Activated CD4-positive, CD25-positive, alpha-beta regulatory T cell treated with anti-CD3 and anti-CD28 coated beads, Interleukin-2, amount 50 U/mL, for 72 hours (primary cell): ENCODE measurements at regions not wholly inside any gene's neighbourhood (a gene's known extent, or its start where the extent isn't known, plus 50 kb on each side); places are given as distances from the start of the nearest gene placed in this dataset.
"Not testable (repeated sequence)": the region's sequence is repeated elsewhere in the genome, so short reads cannot be mapped to it uniquely, and the experiment has no call there.

Source experiments
- DNase-seq: peaks from one replicate; pipeline ENCODE4 v3.0.0; 2021

DNA sequence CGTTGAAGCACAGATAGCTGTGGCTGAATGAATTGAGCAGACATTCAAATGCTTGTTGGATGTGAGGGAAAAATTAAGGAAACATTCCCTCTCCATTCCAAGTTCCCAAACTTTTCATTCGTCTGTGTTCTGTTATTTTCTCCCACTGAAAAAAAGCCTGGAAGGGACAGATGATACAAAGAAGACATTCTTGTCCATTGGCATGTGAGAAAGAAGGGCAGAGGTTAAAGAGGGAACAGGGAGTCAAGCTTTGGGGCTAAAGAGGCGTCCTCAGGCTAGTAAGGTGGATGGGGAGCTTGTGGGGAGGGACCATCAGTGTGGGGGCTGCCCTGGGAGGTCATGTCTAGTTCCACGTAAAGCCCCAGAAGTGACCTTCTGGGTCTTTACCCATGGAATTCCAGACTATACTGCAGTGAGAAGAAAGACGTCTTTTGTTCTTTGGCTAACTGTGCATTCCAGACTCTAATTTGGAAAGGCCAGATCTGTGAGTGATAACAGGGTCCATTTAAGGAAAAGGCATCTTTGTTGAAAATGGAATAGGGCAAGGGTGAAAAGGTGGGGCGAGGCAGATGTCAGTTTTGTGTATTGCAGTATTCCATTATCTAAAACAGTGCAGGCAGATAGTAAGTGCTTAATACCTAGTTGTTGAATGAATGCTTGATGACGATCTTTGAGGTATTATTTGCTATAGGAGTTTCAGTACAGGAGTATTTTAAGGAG lies 117.5 kb downstream of the SOX4 start:
- no peak for DNase-seq

DNA sequence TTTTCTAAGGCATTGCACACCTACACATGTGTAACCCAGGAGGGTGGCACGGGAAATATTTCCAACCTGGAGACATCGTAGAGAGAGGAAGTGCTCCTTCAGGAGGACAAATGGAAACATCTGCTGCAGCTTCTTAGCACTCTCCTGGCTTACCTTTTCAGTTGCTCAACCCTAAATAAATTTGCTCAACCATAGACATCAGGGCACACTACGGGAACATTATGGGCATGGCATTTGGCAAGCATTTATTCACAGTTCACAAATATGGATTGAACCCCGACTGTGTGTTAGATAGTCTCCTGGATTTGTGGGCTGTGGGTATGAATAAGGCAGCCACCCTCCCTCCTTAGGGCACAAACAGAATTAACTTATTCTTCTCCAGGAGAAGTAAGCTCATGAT lies 118.7 kb downstream of the SOX4 start:
- no peak for DNase-seq

DNA sequence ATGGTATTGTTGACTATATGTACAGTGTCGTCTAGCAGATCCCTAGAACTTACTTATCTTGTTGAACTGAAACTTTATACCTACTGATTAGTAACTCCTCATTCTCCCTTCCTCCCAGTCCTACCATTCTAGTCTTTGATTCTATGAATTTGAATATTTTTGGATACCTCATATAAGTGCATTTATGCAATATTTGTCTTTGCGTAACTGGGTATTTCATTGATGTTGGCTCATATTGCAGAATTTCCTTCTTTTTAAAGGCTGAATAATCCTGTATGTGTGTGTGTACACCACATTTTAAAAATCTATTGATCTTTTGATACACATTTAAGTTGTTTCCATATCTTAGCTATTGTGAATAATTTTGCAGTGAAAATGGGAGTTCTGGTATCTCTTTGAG lies 119.9 kb downstream of the SOX4 start:
- no peak for DNase-seq

DNA sequence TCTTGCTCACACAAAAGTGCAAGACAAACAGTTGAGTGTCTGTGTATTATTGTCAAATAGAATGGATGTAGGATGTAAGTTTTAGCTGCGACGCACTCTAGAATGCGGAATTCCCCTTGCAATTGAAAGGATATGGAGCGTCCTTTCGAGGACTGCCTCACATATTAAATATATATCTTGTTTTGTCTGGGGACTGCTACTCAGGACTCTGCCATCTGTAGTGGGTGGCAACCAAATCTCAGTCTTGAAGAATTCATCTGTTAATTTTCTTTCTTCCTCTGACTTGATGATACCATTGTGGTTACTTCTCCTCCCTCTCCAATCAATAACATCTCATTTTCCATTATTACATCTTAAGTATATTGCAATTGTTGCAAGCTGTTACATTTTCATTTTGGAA lies 121.6 kb downstream of the SOX4 start:
- DNase-seq = no peak

DNA sequence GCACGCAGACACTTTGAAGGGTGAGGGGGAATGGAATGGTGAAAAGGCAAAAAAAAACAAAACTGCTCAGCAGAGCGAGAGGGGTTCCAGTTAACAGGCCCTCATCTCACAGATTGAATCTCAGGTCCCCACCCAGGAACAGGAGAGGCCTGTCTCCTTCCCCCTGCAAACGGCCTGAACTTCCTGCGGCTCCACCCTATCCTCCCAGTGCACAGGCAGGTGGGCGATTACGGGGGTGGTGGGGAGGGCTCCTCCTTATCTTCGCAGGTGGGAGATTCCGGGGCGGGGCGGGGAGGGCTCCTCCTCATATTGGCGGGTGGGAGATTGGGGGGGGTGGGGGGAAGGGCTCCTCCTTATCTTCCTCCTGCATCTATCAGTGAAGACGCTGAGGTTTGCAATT lies 129.0 kb downstream of the SOX4 start:
- no peak for DNase-seq

DNA sequence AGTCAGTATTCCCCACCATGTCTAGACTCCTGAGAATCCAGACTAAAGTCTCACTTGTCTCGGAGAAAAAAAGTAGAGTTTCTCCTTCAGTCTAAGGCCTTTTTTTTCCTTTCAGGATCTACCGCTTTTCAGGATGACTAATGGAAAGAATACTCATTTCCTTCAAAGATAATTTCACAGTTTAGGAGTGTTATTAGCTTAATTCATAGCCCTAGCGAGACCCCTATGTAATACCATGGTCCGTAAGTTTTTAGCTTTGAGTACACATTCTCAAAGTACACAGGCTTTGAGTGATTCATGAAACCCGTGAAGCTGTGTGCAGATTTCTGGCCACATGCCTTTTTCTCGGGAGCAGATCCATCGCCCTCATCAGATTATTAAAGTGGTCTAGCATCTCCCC lies 133.1 kb downstream of the SOX4 start:
- DNase-seq = no peak

DNA sequence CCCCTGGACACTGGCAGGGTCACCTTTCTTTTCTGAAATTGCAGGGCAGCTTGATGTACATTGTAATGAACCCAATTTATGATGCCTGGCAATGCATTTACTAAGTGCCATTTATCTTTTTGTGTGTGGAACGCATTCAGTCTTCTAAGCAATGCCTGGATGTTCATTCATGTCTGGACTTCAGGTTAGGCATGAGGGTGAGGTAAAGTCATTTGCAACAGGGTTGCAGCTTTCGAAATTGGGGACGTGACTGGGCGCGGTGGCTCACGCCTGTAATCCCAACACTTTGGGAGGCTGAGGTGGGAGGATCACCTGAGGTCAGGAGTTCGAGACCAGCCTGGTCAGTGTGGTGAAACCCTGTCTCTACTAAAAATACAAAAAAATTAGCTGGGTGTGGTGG lies 134.6 kb downstream of the SOX4 start:
- no peak for DNase-seq

DNA sequence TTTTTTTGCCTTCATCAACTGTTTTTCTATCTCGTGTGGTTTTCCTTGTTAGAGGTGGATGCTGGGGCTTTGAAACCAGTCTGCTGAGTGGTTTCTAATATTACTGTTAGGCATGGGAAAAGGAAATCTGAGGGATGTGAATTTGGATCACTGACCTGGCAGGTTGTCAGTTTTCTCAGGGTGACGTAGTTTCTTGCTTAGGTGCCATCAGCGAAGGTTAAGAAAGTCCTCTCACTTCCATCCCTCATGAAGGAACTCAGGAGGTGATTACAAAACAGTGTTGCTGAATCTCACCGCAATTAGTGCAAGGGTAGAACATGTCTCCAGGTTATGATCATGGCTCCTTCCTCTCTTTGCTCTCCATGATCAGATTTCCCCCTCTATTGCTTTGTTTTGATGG lies 135.9 kb downstream of the SOX4 start:
- DNase-seq = no peak

DNA sequence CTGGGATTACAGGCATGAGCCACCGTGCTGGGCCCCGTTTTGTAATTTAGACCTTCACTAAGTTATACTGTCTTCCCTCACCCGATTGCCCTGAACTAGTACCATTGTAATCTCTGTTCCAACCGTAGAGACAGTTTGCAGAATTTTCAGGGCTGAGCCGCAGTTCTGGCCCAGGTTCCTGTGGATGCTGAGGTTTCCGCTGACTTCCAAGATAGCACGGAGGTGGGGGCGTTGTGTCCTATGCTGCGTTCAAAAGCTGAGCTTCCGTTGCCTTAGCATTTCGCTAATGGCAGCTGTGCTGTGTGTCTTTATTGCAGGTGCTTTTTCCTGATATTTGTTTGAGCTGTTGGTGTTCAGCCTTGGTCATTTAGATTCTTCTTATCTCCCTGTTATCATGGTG lies 137.0 kb downstream of the SOX4 start:
- DNase-seq = no peak

DNA sequence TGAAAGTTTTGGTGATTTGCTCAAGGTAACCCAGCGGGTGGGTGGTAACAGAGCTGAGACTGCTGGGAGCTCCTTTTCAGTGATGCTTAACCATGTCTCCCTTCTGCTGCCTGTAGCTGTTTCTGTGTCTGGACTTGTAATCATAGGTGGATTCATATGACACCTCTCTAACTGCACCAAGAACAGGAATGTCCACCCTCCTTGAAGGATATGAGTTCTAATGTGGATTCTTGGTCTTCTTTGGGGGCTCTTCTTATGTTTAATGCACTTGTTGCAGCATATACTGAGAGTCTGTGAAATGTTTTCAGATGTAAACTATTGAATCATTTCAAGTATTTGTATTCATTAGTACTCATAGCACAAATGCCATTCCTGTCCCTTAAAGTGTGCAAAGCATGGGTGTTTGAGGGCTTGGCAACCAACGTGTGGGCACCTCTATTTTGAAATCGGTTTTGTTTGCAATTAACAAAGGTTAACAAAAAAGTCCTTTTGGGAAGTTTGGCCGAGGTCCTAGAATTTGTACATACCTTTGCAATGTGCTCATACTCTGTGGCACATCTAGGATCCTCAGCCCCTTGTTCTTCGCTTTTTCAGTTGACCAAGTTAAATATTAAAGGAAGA lies 138.0 kb downstream of the SOX4 start:
- no peak for DNase-seq

DNA sequence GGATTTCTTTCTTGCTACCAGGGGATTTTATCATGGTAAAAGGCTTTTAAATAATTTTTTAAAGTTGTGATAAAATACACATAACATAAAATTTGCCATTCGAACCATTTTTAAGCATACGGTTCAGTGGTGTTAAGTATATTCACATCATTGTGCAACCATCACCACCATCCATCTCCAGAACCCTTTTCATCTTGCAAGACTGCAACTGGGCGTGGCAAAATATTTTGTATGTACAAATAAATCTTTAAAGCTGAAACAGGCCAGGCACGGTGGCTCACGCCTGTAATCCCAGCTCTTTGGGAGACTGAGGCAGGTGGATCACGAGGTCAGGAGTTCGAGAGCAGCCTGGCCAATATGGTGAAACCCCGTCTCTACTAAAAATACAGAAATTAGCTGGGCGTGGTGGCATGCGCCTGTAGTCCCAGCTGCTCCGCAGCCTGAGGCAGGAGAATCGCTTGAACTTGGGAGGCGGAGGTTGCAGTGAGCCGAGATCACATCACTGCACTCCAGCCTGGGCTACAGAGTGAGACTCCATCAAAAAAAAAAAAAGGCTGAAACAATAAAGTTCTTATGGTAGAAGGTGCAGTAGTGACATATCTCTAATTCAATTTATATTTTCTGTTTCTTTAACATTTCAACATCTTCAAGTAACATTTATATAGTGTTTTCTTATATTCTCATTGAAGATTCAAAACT lies 138.6 kb downstream of the SOX4 start:
- not testable (repeated sequence) for DNase-seq

DNA sequence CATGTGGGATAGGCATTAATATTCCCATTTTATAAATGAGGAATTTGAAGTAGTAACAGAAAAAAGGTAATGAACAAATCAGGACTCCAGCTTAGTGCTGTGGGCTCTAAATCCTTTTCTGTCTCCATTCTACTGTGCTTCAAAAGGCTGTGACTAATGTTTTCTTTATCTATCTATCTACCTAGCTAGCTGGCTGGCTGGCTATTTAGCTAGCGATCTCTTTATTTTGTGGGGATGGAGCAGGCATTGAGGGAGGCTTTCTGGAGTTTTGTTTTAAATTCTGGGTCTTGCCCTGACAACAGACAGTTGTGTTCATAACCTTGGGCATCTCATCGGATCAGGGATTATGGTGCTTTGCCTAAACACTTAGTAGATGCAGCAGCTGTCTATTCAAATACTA lies 139.2 kb downstream of the SOX4 start:
- no peak for DNase-seq

DNA sequence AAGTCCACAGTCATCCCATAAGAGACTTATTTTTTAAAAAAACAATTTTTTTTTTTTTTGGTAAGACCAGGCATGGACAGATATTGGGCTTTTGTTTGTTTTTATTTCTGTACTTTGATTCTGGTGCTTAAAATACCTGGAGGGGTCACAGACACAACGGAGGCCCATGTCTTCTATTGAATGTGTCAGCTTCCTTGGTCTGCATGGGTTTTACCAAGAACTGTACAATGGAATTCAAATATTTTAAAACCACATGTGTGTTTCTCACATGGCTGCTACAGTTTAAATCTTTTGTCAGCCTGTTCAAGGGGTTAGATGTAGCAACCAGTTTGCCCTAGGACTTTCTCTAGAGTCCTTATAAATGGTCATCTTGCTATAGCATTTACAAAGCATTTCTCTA lies 139.8 kb downstream of the SOX4 start:
- no peak for DNase-seq

DNA sequence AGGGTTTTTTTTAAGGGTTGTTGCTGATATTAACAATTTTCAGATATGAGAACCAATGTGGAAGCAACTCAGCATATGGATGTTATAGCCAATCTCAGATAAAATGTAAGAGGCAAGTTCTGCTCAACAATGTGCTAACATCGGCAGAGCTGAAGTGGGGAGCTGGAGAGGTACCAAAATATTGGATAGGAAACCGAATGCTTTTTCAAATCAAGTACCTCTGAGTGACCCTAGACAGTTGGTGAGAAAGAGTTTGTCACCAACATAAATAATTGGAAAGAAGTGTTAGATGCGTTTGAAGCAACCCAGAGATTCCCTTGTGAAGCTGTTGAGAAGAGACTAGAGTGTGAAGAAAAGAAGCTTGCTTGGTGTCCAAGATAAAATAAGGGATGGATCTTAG lies 140.7 kb downstream of the SOX4 start:
- no peak for DNase-seq

DNA sequence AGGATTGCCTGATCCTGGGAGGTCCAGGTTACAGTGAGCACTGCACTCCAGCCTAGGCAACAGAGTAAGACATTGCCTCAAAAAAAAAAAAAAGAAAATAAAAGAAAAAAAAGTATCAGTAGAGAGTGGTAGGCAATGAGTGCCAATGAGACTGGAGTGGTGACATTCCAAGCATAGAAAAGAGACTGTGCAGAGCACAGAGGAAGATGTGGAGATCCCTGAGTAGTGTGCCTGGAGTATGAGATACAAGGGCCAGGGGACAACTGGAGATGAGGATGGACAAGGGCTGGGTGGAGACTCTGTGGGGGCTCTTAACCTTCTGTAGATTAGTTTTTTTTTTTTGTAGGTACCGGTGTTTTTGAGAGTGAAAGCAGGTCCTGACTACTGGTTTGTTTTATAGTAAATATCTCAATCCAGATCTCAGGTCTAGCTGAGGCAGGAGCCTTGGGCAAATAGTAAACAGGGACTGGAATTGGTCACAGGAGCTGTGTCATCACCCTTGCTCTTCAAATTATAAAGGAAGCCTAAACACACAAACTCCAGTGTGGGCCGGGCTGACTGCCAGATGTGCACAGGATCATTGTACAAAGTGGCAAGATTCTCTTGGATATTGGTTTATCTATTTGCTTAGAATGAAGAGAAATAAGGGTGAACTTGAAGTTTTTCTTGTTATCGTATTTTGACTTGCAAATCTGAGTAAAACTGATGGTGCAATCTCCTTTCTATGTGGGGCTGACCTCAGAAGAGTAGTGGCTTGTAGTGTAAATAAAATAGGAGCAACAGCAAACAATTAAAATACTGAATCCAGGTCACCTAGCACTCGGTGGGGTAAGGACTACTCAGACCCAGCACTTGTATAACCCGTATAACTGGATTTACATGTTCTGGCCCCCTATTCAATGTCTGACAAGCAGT lies 144.9 kb downstream of the SOX4 start:
- no peak for DNase-seq

DNA sequence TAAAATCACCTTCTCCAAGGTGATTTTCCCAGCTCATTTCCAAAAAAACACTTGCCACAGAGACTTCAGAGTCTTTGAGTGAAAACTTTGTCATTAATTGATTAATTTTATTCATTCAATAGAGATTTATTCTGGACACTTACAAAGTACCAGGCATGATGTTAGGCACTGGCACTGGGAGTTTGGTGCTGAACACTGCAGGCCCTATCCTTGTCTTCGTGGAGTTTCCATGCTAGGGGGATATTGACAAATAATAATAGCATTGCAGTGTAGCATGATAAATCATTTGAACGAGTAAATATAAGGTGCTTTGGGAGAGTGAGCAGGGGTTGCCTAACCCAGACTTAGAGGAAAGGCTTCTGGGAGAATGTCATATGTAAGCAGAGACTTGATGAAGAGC lies 145.7 kb downstream of the SOX4 start:
- no peak for DNase-seq

DNA sequence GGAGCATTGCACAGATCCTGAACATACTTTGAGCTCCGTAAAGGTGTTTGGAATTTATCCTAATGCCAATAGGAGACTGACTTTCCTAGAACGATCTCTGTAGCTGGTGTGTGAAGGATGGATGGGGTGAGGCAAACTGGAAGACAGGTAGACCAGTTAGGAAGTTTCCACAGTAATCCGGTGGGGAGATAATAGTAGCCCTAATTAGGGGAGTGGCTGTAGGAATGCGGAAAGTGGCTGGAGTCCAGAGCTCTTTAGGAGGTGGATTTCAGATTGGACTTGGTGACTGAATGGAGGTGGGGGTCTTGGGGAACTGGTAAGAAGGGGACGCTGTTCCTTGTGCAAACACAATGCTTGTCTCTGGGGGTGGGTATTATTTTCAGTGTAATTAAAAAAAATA lies 146.3 kb downstream of the SOX4 start:
- DNase-seq = no peak

DNA sequence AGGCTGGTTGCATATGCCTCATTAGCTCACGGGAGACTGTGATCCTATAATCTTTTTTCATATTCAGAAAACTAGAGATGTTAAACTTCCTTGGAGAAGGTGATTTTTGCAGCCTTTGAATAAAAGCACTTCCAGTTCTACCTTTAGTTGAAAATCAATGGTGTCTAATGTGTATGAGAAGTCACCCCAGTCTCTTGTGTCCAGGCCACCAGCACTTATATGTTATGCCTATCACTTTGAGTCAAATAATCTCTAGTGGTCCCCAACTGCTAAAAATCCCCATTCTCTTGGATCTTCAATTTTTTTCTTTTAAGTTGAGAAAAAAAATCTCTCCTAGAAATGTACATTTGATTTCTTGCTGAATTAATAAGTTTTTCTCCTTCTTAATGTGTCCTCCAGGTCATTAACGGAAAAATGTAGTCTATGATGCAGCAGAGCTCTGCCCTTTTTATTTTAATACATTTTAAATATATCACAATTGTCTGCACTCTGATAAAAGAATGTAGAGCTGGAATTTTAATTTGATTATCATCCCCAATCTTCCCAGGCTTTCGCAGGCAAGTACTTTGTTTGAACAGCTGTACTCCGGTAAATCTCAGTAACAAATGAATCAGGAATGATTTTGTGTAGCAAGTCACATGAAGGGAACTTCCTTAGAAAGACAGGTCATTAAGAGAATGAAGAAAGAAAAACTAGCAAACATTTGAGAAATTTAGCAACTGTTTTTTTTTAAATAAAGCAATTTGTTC lies 147.0 kb downstream of the SOX4 start:
- DNase-seq = no peak

DNA sequence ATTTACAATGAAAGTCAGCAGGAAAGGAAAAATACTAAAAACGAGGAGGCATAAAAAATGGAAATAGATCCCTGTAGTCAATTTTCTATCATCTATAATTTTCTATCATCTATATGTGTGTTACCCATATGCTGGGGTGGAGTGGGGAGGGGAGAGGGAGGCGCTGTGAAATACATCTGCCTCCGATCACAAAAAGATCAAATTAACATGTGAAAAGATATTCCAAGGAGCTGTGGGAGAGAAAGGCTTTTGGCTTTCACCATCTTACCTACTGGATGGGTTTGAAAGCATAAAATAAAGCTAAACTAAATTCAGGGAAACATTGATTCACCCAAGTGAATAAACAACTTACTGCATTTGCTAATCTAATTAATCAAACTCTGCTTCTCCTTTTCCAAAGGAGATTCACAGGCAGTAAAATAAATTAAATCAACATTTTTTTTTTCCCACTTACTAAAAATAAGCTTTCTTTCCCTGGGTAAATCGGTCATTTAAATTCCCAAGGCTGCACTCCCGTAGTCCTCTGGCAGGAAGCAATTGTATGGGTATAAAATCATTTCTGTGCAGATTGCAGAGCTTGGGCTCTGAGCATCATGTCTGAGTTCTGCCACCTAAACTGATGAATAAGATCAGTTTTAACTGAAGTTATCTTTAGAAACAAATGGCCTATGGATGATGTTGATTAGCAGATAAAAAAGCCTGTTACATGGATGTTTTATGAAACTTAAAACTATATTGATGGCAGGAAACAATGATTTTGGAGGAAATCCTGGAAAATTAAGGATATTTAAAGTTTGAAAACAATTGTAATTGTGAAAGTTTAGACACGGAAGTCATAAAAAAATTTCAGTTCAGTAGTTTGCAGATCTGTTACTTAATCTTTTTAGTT lies 147.9 kb downstream of the SOX4 start:
- DNase-seq = no peak

DNA sequence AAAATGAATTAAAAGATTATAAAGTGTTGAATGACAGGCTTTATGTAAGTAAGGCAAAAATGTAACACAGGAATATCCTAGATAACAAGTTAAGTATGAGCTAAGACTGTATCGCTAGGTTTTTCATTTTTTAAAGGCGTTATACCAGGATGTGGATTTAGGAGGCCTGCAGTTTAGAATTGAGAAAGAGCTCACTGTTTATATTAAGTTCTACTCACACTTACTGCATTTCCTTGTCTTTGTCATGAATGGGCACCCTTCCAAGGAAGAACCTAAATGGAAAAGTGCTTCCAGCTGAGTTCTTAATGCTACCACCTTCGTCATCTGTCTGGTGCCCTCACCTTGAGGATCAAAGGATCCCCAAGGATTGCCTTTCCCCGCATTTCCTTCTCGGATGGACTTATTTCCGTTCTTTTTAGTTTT lies 148.7 kb downstream of the SOX4 start:
- no peak for DNase-seq

DNA sequence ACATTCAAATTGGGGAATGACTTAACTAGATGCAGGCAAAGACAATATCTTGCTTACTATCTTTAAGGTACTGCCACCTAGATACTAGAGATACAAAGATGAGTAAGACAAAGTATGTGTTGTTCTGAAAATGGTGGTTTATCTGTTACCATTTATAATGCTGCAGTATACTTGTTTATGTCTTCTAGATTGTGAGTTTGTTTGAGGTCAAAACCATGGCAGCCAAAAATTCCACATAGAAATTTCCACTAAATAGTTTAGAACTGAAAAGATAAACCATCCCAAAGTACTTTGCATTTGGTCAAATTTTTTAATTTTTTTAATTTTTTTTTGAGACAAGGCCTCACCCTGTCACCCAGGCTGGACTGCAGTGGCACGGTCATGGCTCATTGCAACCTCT lies 150.8 kb downstream of the SOX4 start:
- no peak for DNase-seq
